Endothelial cell (in vitro differentiated cells): ENCODE measurements at regions not wholly inside any gene's neighbourhood (a gene's known extent, or its start where the extent isn't known, plus 50 kb on each side); places are given as distances from the start of the nearest gene placed in this dataset.
"Not testable (repeated sequence)": the region's sequence is repeated elsewhere in the genome, so short reads cannot be mapped to it uniquely, and the experiment has no call there.

Experiments used
- DNase-seq: peaks from one replicate; pipeline ENCODE4 v3.0.0; 2021; ENCODE audit warnings: low spot score
- H3K27ac Mint-ChIP-seq: one replicate; pipeline ENCODE4 v1.8.0; 2021; ENCODE audit warnings: mixed read lengths, inconsistent platforms; ENCODE audit not compliant: unreplicated experiment
- H3K27me3 Mint-ChIP-seq: one replicate; pipeline ENCODE4 v1.8.0; 2021; ENCODE audit warnings: mild to moderate bottlenecking, moderate library complexity, mixed read lengths, inconsistent platforms; ENCODE audit not compliant: unreplicated experiment
- H3K36me3 Mint-ChIP-seq: one replicate; pipeline ENCODE4 v1.8.0; 2021; ENCODE audit warnings: mild to moderate bottlenecking, low read depth, mixed read lengths, inconsistent platforms; ENCODE audit not compliant: unreplicated experiment
- H3K4me1 Mint-ChIP-seq: one replicate; pipeline ENCODE4 v1.8.0; 2021; ENCODE audit warnings: mild to moderate bottlenecking, mixed read lengths, inconsistent platforms; ENCODE audit not compliant: unreplicated experiment
- H3K4me3 Mint-ChIP-seq: one replicate; pipeline ENCODE4 v1.8.0; 2021; ENCODE audit warnings: mild to moderate bottlenecking, mixed read lengths, inconsistent platforms; ENCODE audit not compliant: unreplicated experiment
- H3K9me3 Mint-ChIP-seq: one replicate; pipeline ENCODE4 v1.8.0; 2021; ENCODE audit warnings: mixed read lengths, inconsistent platforms; ENCODE audit not compliant: unreplicated experiment
- CTCF ChIP-seq: fragments of 200-600 bp; sonication (generic); IDR thresholded peaks from one replicate; pipeline ENCODE4 v1.5.0; 2021; ENCODE audit warnings: antibody characterized with exemption; ENCODE audit not compliant: unreplicated experiment

- H3K9me3 Mint-ChIP-seq: peaks cover 11% of the 10 kb centered on the region
- H3K27me3 Mint-ChIP-seq, H3K27ac Mint-ChIP-seq, H3K4me3 Mint-ChIP-seq, DNase-seq, H3K36me3 Mint-ChIP-seq, H3K4me1 Mint-ChIP-seq: not testable (repeated sequence)
These were observed 189.0 kb upstream of the ZNF519 start for GRCh38 chr18:14321217-14321616.

- not testable (repeated sequence) for H3K4me3 Mint-ChIP-seq, H3K27me3 Mint-ChIP-seq, DNase-seq, H3K4me1 Mint-ChIP-seq, H3K27ac Mint-ChIP-seq, H3K9me3 Mint-ChIP-seq, H3K36me3 Mint-ChIP-seq
These were observed 169.0 kb upstream of the ZNF519 start for GRCh38 chr18:14301255-14301654.

GRCh38 chr18:14295081-14295480 is 162.8 kb upstream of the ZNF519 start:
- not testable (repeated sequence) for H3K4me3 Mint-ChIP-seq, H3K36me3 Mint-ChIP-seq, H3K4me1 Mint-ChIP-seq, H3K27ac Mint-ChIP-seq, H3K27me3 Mint-ChIP-seq, DNase-seq, H3K9me3 Mint-ChIP-seq

- no peaks in the 10 kb centered on the region for H3K4me1 Mint-ChIP-seq
- DNase-seq: no peak
- TF ChIP-seq CTCF: no peak
- H3K4me3 Mint-ChIP-seq: no peak overlapping the region
- H3K27ac Mint-ChIP-seq: no peak overlapping the region
- no peaks in the 10 kb centered on the region for H3K9me3 Mint-ChIP-seq
- no peaks in the 10 kb centered on the region for H3K27me3 Mint-ChIP-seq
- no peaks in the 10 kb centered on the region for H3K36me3 Mint-ChIP-seq
These were observed 152.8 kb upstream of the ZNF519 start for GRCh38 chr18:14285053-14285452.

GRCh38 chr18:14275391-14275790 is 143.2 kb upstream of the ZNF519 start:
- H3K36me3 Mint-ChIP-seq, DNase-seq, H3K27me3 Mint-ChIP-seq, H3K27ac Mint-ChIP-seq, H3K4me3 Mint-ChIP-seq, H3K4me1 Mint-ChIP-seq: not testable (repeated sequence)
- peaks cover 14% of the 10 kb centered on the region for H3K9me3 Mint-ChIP-seq

GRCh38 chr18:14265637-14266410 is 133.6 kb upstream of the ZNF519 start:
- H3K9me3 Mint-ChIP-seq: peaks cover 12% of the 10 kb centered on the region
- H3K27me3 Mint-ChIP-seq, H3K36me3 Mint-ChIP-seq: not testable (repeated sequence)

GRCh38 chr18:14262786-14263185 is 130.6 kb upstream of the ZNF519 start:
- peaks cover 12% of the 10 kb centered on the region for H3K9me3 Mint-ChIP-seq
- H3K4me1 Mint-ChIP-seq, H3K4me3 Mint-ChIP-seq, H3K27ac Mint-ChIP-seq, DNase-seq, H3K27me3 Mint-ChIP-seq, H3K36me3 Mint-ChIP-seq: not testable (repeated sequence)

More at GRCh38 chr18:14265637-14266410, 133.6 kb upstream of the ZNF519 start:
- DNase-seq, H3K4me3 Mint-ChIP-seq, H3K27ac Mint-ChIP-seq, H3K4me1 Mint-ChIP-seq: not testable (repeated sequence)

GRCh38 chr18:14250084-14250677 is 117.9 kb upstream of the ZNF519 start:
- not testable (repeated sequence) for H3K27me3 Mint-ChIP-seq, H3K4me1 Mint-ChIP-seq, H3K9me3 Mint-ChIP-seq, DNase-seq, H3K27ac Mint-ChIP-seq, H3K4me3 Mint-ChIP-seq, H3K36me3 Mint-ChIP-seq

- DNase-seq, H3K36me3 Mint-ChIP-seq, H3K27me3 Mint-ChIP-seq, H3K4me1 Mint-ChIP-seq, H3K27ac Mint-ChIP-seq, H3K4me3 Mint-ChIP-seq, H3K9me3 Mint-ChIP-seq: not testable (repeated sequence)
These were observed 107.0 kb upstream of the ZNF519 start for GRCh38 chr18:14239224-14239623.

- not testable (repeated sequence) for DNase-seq, H3K4me1 Mint-ChIP-seq, H3K4me3 Mint-ChIP-seq, H3K9me3 Mint-ChIP-seq, H3K27ac Mint-ChIP-seq, H3K27me3 Mint-ChIP-seq, H3K36me3 Mint-ChIP-seq
These were observed 104.3 kb upstream of the ZNF519 start for GRCh38 chr18:14236356-14237048.

- H3K9me3 Mint-ChIP-seq: peaks cover 18% of the 10 kb centered on the region
- not testable (repeated sequence) for H3K4me1 Mint-ChIP-seq, DNase-seq, H3K4me3 Mint-ChIP-seq, H3K27me3 Mint-ChIP-seq, H3K36me3 Mint-ChIP-seq, H3K27ac Mint-ChIP-seq
These were observed 93.0 kb upstream of the ZNF519 start for GRCh38 chr18:14225286-14225679.
